ENCODE measurements at regions not wholly inside any gene's neighbourhood (a gene's known extent, or its start where the extent isn't known, plus 50 kb on each side); places are given as distances from the start of the nearest gene placed in this dataset.
"Not testable (repeated sequence)": the region's sequence is repeated elsewhere in the genome, so short reads cannot be mapped to it uniquely, and the experiment has no call there.

- Histone ChIP-seq H3K4me3 (ENCODE audit: low read depth, low read length) (no peak overlapping the region), H3K9me3 (no peaks in the 10 kb centered on the region), H3K27me3 (replicated peaks; ENCODE audit: control insufficient read depth, insufficient read depth, low read length) (no peaks in the 10 kb centered on the region), H3K4me1 (peaks cover 25% of the 10 kb centered on the region), H3K36me3 (ENCODE audit: control insufficient read depth, insufficient read depth, low read length) (no peaks in the 10 kb centered on the region)
- DNase-seq: no peak
- Mint-ChIP-seq H3K27ac (ENCODE audit: unreplicated experiment) (no peak overlapping the region), H3K36me3 (ENCODE audit: insufficient read depth, unreplicated experiment) (peaks cover 19% of the 10 kb centered on the region), H3K27me3 (ENCODE audit: insufficient read depth, unreplicated experiment) (no peaks in the 10 kb centered on the region), H3K4me3 (ENCODE audit: unreplicated experiment) (no peak overlapping the region), H3K9me3 (ENCODE audit: unreplicated experiment) (no peaks in the 10 kb centered on the region), H3K4me1 (ENCODE audit: low read depth, unreplicated experiment) (peaks cover 18% of the 10 kb centered on the region)
- CTCF ChIA-PET: no interaction called here
- no TSS peak for BruUV-seq (replicated peaks)
- intact Hi-C loops (cut with micrococcal nuclease; ENCODE audit: unreplicated experiment): no loop called here
- POLR2A ChIA-PET: no interaction called here
- TF ChIP-seq CTCF (IDR thresholded peaks at IDR 0.05; ENCODE audit: insufficient read depth in 1 of 2, low read depth in 1 of 2, low read length in 1 of 2, severe bottlenecking in 1 of 2, unreplicated experiment in 1 of 2): no peak
These were observed 52.3 kb upstream of the PTPN12 start for GRCh38 chr7:77484785-77485184.

- peak; percentile 78 for DNase-seq
- no peak for TF ChIP-seq CTCF (IDR thresholded peaks at IDR 0.05; ENCODE audit: insufficient read depth in 1 of 2, low read depth in 1 of 2, low read length in 1 of 2, severe bottlenecking in 1 of 2, unreplicated experiment in 1 of 2)
- H3K36me3 Mint-ChIP-seq (ENCODE audit: insufficient read depth, unreplicated experiment): peaks cover 25% of the 10 kb centered on the region
- H3K4me1 Mint-ChIP-seq (ENCODE audit: low read depth, unreplicated experiment): peaks cover 23% of the 10 kb centered on the region
- no TSS peak for BruUV-seq (replicated peaks)
- intact Hi-C loops (cut with micrococcal nuclease; ENCODE audit: unreplicated experiment): no loop called here
- no peaks in the 10 kb centered on the region for H3K27me3 Mint-ChIP-seq (ENCODE audit: insufficient read depth, unreplicated experiment)
- H3K4me3 ChIP-seq (ENCODE audit: low read depth, low read length): no peak overlapping the region
- ChIA-PET CTCF (interaction anchor here (0.6 kb wide), 1 partner anchor 69 kb away, joined by 3 read pairs; no protein-coding TSS in a partner anchor), POLR2A (interaction anchor here (0.7 kb wide), 1 partner anchor 55 kb away, joined by 11 read pairs; no protein-coding TSS in a partner anchor)
- no peaks in the 10 kb centered on the region for H3K27me3 ChIP-seq (replicated peaks; ENCODE audit: control insufficient read depth, insufficient read depth, low read length)
- no peak overlapping the region for H3K4me3 Mint-ChIP-seq (ENCODE audit: unreplicated experiment)
- H3K36me3 ChIP-seq (ENCODE audit: control insufficient read depth, insufficient read depth, low read length): no peaks in the 10 kb centered on the region
- H3K9me3 ChIP-seq: no peaks in the 10 kb centered on the region
- H3K9me3 Mint-ChIP-seq (ENCODE audit: unreplicated experiment): no peaks in the 10 kb centered on the region
- H3K4me1 ChIP-seq: peaks cover 37% of the 10 kb centered on the region
- peak overlapping the region; percentile 94 for H3K27ac Mint-ChIP-seq (ENCODE audit: unreplicated experiment)
These were observed 55.1 kb upstream of the PTPN12 start for GRCh38 chr7:77482015-77482414.

- no peak overlapping the region for H3K4me3 ChIP-seq (ENCODE audit: low read depth, low read length)
- no peak for TF ChIP-seq CTCF (IDR thresholded peaks at IDR 0.05; ENCODE audit: insufficient read depth in 1 of 2, low read depth in 1 of 2, low read length in 1 of 2, severe bottlenecking in 1 of 2, unreplicated experiment in 1 of 2)
- Mint-ChIP-seq H3K27ac (ENCODE audit: unreplicated experiment) (peak overlapping the region; percentile 94), H3K27me3 (ENCODE audit: insufficient read depth, unreplicated experiment) (no peaks in the 10 kb centered on the region), H3K4me1 (ENCODE audit: low read depth, unreplicated experiment) (peaks cover 27% of the 10 kb centered on the region), H3K9me3 (ENCODE audit: unreplicated experiment) (no peaks in the 10 kb centered on the region), H3K4me3 (ENCODE audit: unreplicated experiment) (peak overlapping the region; percentile 20), H3K36me3 (ENCODE audit: insufficient read depth, unreplicated experiment) (peaks cover 25% of the 10 kb centered on the region)
- POLR2A ChIA-PET: interaction anchor here (0.7 kb wide), 1 partner anchor 55 kb away, joined by 11 read pairs; no protein-coding TSS in a partner anchor
- no peaks in the 10 kb centered on the region for H3K36me3 ChIP-seq (ENCODE audit: control insufficient read depth, insufficient read depth, low read length)
- H3K9me3 ChIP-seq: no peaks in the 10 kb centered on the region
- intact Hi-C loops (cut with micrococcal nuclease; ENCODE audit: unreplicated experiment): no loop called here
- DNase-seq: peak; percentile 60 to 77
- BruUV-seq (replicated peaks): no TSS peak
- CTCF ChIA-PET: interaction anchor here (0.6 kb wide), 1 partner anchor 69 kb away, joined by 3 read pairs; no protein-coding TSS in a partner anchor
- H3K4me1 ChIP-seq: peaks cover 37% of the 10 kb centered on the region
- H3K27me3 ChIP-seq (replicated peaks; ENCODE audit: control insufficient read depth, insufficient read depth, low read length): no peaks in the 10 kb centered on the region
These were observed 55.5 kb upstream of the PTPN12 start for GRCh38 chr7:77481615-77482014.

- H3K36me3 Mint-ChIP-seq (ENCODE audit: insufficient read depth, unreplicated experiment): peaks cover 25% of the 10 kb centered on the region
- peaks cover 39% of the 10 kb centered on the region for H3K4me1 ChIP-seq
- ChIA-PET CTCF (interaction anchor here (0.6 kb wide), 1 partner anchor 18 kb away, joined by 3 read pairs; no protein-coding TSS in a partner anchor), POLR2A (interaction anchor here (0.6 kb wide), 1 partner anchor 540 kb away, joined by 3 read pairs; no protein-coding TSS in a partner anchor)
- H3K9me3 Mint-ChIP-seq (ENCODE audit: unreplicated experiment); intact Hi-C loops (cut with micrococcal nuclease; ENCODE audit: unreplicated experiment); H3K36me3 ChIP-seq (ENCODE audit: control insufficient read depth, insufficient read depth, low read length); H3K9me3 ChIP-seq; H3K4me3 ChIP-seq (ENCODE audit: low read depth, low read length); H3K27me3 ChIP-seq (replicated peaks; ENCODE audit: control insufficient read depth, insufficient read depth, low read length); BruUV-seq (replicated peaks); H3K27me3 Mint-ChIP-seq (ENCODE audit: insufficient read depth, unreplicated experiment): not testable (repeated sequence)
- H3K4me3 Mint-ChIP-seq (ENCODE audit: unreplicated experiment): peak overlapping the region; percentile 56
- H3K27ac Mint-ChIP-seq (ENCODE audit: unreplicated experiment): peak overlapping the region; percentile 94
- peak in 1 of 2 experiments; percentile 37 for DNase-seq
- H3K4me1 Mint-ChIP-seq (ENCODE audit: low read depth, unreplicated experiment): peaks cover 34% of the 10 kb centered on the region
These were observed 56.9 kb upstream of the PTPN12 start for GRCh38 chr7:77480102-77480627.
